ENCODE measurements at regions not wholly inside any gene's neighbourhood (a gene's known extent, or its start where the extent isn't known, plus 50 kb on each side); places are given as distances from the start of the nearest gene placed in this dataset.

DNA sequence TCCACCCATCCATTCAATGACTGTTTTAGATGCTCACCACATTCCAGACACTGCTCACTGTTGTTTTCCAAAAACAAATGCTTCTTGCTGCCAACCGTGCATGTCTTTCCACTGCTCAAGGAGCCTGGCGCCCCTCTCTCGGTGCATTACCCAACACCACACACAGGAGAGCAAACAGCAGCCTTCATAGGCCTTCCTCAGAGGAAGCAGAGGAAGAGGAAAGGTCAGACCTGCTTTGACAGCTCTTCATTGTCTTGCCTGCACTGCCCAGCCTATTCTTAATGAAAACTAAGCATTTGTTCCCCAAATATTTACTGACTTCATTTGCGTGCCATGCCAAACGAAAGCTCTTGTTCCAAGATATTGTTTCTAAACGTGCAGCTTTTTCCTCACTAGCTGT is 1129.2 kb downstream of the TBC1D22A start:
- POLR2A ChIA-PET (ENCODE audit: unreplicated experiment), result no interaction called here
- DNase-seq (no peak), ATAC-seq (no peak)
- Histone ChIP-seq H3K4me3 (ENCODE audit: low read length) (no peak overlapping the region), H3K27ac (ENCODE audit: low read length) (no peak overlapping the region), H3K79me2 (ENCODE audit: low read length) (no peaks in the 10 kb centered on the region), H3F3A (ENCODE audit: low read length, unreplicated experiment) (no peaks in the 10 kb centered on the region), H2AFZ (ENCODE audit: low read length) (no peak overlapping the region), H4K20me1 (ENCODE audit: low read length) (no peaks in the 10 kb centered on the region), H3K4me1 (ENCODE audit: insufficient read depth, low read length) (no peaks in the 10 kb centered on the region), H3K36me3 (ENCODE audit: low read depth, low read length) (no peaks in the 10 kb centered on the region), H3K9ac (ENCODE audit: low read length) (no peak overlapping the region), H3K4me2 (ENCODE audit: low read length) (no peak overlapping the region), H3K9me3 (ENCODE audit: low read length) (no peaks in the 10 kb centered on the region), H3K9me2 (replicated peaks; ENCODE audit: low read length) (no peaks in the 10 kb centered on the region), H3K27me3 (ENCODE audit: low read length) (no peaks in the 10 kb centered on the region)
- intact Hi-C loops (cut with micrococcal nuclease), result no loop called here
- CTCF ChIA-PET, result no interaction called here
- BruUV-seq (replicated peaks), result no TSS peak
- TF ChIP-seq, protein P1, sequence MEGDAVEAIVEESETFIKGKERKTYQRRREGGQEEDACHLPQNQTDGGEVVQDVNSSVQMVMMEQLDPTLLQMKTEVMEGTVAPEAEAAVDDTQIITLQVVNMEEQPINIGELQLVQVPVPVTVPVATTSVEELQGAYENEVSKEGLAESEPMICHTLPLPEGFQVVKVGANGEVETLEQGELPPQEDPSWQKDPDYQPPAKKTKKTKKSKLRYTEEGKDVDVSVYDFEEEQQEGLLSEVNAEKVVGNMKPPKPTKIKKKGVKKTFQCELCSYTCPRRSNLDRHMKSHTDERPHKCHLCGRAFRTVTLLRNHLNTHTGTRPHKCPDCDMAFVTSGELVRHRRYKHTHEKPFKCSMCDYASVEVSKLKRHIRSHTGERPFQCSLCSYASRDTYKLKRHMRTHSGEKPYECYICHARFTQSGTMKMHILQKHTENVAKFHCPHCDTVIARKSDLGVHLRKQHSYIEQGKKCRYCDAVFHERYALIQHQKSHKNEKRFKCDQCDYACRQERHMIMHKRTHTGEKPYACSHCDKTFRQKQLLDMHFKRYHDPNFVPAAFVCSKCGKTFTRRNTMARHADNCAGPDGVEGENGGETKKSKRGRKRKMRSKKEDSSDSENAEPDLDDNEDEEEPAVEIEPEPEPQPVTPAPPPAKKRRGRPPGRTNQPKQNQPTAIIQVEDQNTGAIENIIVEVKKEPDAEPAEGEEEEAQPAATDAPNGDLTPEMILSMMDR (conservative IDR thresholded peaks at IDR 0.05; ENCODE audit: low read depth, low read length), result no peak
- TF ChIP-seq EZH2phosphoT487 (IDR thresholded peaks at IDR 0.05; ENCODE audit: borderline replicate concordance, low read length) (no peak), EZH2 (IDR thresholded peaks at IDR 0.05; ENCODE audit: low read length, unreplicated experiment) (no peak)

DNA sequence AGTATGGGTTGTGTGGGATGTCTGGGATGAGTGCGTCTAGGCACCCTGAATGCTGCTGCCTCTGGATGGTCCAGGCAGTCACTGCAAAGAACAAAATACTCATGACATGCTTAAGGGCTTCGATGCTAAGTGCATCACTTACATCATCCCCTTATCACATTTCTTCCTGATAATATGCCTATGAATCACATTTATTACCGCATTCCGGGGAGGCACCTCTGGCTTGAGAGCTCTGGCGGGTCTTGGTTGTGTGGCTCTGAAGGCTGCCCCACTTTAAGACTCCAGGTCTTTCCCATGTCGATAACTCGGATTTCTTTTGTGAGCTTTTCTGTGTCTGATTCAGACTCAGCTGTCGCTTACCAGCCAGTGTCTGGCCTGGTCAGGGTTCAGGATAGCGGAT is 1126.4 kb downstream of the TBC1D22A start:
- H3K4me3 ChIP-seq (ENCODE audit: low read length), result no peak overlapping the region
- no peaks in the 10 kb centered on the region for H3K36me3 ChIP-seq (ENCODE audit: low read depth, low read length)
- no peak overlapping the region for H3K27ac ChIP-seq (ENCODE audit: low read length)
- BruUV-seq (replicated peaks), result no TSS peak
- CTCF ChIA-PET, result no interaction called here
- no peaks in the 10 kb centered on the region for H3K79me2 ChIP-seq (ENCODE audit: low read length)
- no peaks in the 10 kb centered on the region for H3K9me3 ChIP-seq (ENCODE audit: low read length)
- ATAC-seq (no peak), DNase-seq (no peak)
- intact Hi-C loops (cut with micrococcal nuclease), result no loop called here
- H3K9me2 ChIP-seq (replicated peaks; ENCODE audit: low read length), result no peaks in the 10 kb centered on the region
- no peak overlapping the region for H3K9ac ChIP-seq (ENCODE audit: low read length)
- H3K4me2 ChIP-seq (ENCODE audit: low read length), result no peak overlapping the region
- H3K27me3 ChIP-seq (ENCODE audit: low read length), result no peaks in the 10 kb centered on the region
- H4K20me1 ChIP-seq (ENCODE audit: low read length), result no peaks in the 10 kb centered on the region
- no peak overlapping the region for H2AFZ ChIP-seq (ENCODE audit: low read length)
- H3K4me1 ChIP-seq (ENCODE audit: insufficient read depth, low read length), result no peaks in the 10 kb centered on the region
- POLR2A ChIA-PET (ENCODE audit: unreplicated experiment), result no interaction called here
- no peak for TF ChIP-seq EZH2 (IDR thresholded peaks at IDR 0.05; ENCODE audit: low read length, unreplicated experiment)
- no peak for TF ChIP-seq EZH2phosphoT487 (IDR thresholded peaks at IDR 0.05; ENCODE audit: borderline replicate concordance, low read length)
- TF ChIP-seq, protein P1 (conservative IDR thresholded peaks at IDR 0.05; ENCODE audit: low read depth, low read length), result no peak
- H3F3A ChIP-seq (ENCODE audit: low read length, unreplicated experiment), result no peaks in the 10 kb centered on the region

DNA sequence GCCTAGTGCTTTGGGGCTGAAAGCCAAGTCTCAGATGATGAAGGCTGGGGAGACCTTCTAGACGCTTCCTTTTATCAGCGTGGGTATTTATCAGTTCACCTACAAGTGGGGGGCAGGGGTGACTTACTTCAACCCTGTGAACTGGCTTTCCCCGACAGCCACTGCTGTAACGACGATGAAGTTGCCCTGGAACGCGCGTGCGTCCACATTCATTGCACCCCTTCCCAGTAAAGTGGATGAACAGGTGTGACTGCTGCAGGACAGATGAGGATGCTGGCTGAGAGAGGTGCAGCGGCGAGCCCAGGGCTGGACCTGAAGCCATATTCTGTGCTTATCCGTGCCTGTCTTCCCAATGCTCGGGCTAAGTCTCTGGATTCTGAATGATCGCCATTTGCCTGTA is 1122.3 kb downstream of the TBC1D22A start:
- BruUV-seq (replicated peaks), result no TSS peak
- intact Hi-C loops (cut with micrococcal nuclease), result no loop called here
- H3K4me2 ChIP-seq (ENCODE audit: low read length), result no peak overlapping the region
- DNase-seq, result no peak
- H3K79me2 ChIP-seq (ENCODE audit: low read length), result no peaks in the 10 kb centered on the region
- H3K36me3 ChIP-seq (ENCODE audit: low read depth, low read length), result no peaks in the 10 kb centered on the region
- H3K9ac ChIP-seq (ENCODE audit: low read length), result no peak overlapping the region
- H3K9me3 ChIP-seq (ENCODE audit: low read length), result no peaks in the 10 kb centered on the region
- H3F3A ChIP-seq (ENCODE audit: low read length, unreplicated experiment), result no peaks in the 10 kb centered on the region
- H3K27ac ChIP-seq (ENCODE audit: low read length), result no peak overlapping the region
- ChIA-PET POLR2A (ENCODE audit: unreplicated experiment) (no interaction called here), CTCF (no interaction called here)
- no peaks in the 10 kb centered on the region for H3K4me1 ChIP-seq (ENCODE audit: insufficient read depth, low read length)
- TF ChIP-seq EZH2 (IDR thresholded peaks at IDR 0.05; ENCODE audit: low read length, unreplicated experiment), result no peak
- TF ChIP-seq EZH2phosphoT487 (IDR thresholded peaks at IDR 0.05; ENCODE audit: borderline replicate concordance, low read length), result no peak
- TF ChIP-seq, protein P1 (conservative IDR thresholded peaks at IDR 0.05; ENCODE audit: low read depth, low read length), result no peak
- no peak overlapping the region for H3K4me3 ChIP-seq (ENCODE audit: low read length)
- ATAC-seq, result no peak
- H4K20me1 ChIP-seq (ENCODE audit: low read length), result no peaks in the 10 kb centered on the region
- H3K27me3 ChIP-seq (ENCODE audit: low read length), result no peaks in the 10 kb centered on the region
- no peaks in the 10 kb centered on the region for H3K9me2 ChIP-seq (replicated peaks; ENCODE audit: low read length)
- H2AFZ ChIP-seq (ENCODE audit: low read length), result no peak overlapping the region

Measured in PC-3 (cell line).